Keratinocyte (primary cell): ENCODE measurements at regions not wholly inside any gene's neighbourhood (a gene's known extent, or its start where the extent isn't known, plus 50 kb on each side); places are given as distances from the start of the nearest gene placed in this dataset.

Experiments used
- DNase-seq: peaks from one replicate; pipeline ENCODE4 v3.0.0-alpha.2; 2011; ENCODE audit warnings: low read depth, missing footprints, low spot score
- FAIRE-seq: peaks from 2 replicates; lab custom pipeline; 2011; peaks lifted over from hg19 to GRCh38; lab: Jason Lieb, UNC
- H2AFZ ChIP-seq: 2 replicates; pipeline ENCODE4 v1.6.0; 2012; ENCODE audit warnings: low read length, control low read depth, inconsistent platforms; ENCODE audit not compliant: control insufficient read depth
- H3K27ac ChIP-seq: 2 replicates; pipeline ENCODE4 v1.5.1; 2011; ENCODE audit warnings: low read length; ENCODE audit not compliant: control insufficient read depth, insufficient read depth
- H3K27me3 ChIP-seq: 3 replicates; pipeline ENCODE4 v1.6.0; 2011; ENCODE audit warnings: low read length; ENCODE audit not compliant: control insufficient read depth, insufficient read depth; ENCODE audit errors: extremely low read depth
- H3K36me3 ChIP-seq, 2 experiments: 2 replicates in 1 of 2; 3 replicates in 1 of 2; pipeline ENCODE4 v1.5.1; 2011; ENCODE audit warnings: low read length in 2 of 2, mild to moderate bottlenecking in 1 of 2; ENCODE audit not compliant: control insufficient read depth in 2 of 2, insufficient read depth in 2 of 2; ENCODE audit errors: extremely low read depth in 1 of 2
- H3K4me1 ChIP-seq: 3 replicates; pipeline ENCODE4 v1.5.1; 2011; ENCODE audit warnings: low read length; ENCODE audit not compliant: control insufficient read depth, insufficient read depth; ENCODE audit errors: extremely low read depth
- H3K4me2 ChIP-seq: 3 replicates; pipeline ENCODE4 v1.6.0; 2011; ENCODE audit warnings: low read depth, low read length; ENCODE audit not compliant: control insufficient read depth, insufficient read depth; ENCODE audit errors: extremely low read depth
- H3K4me3 ChIP-seq, 3 experiments: fragments of 200-600 bp in 1 of 3; sonication (generic) in 1 of 3; 2 replicates in 2 of 3; 3 replicates in 1 of 3; pipeline ENCODE4 v1.5.1; 2011 to 2016; ENCODE audit warnings: low read length in 3 of 3, mild to moderate bottlenecking in 3 of 3, control low read depth in 2 of 3, inconsistent platforms in 1 of 3, low read depth in 1 of 3, mixed read lengths in 1 of 3, mixed run types in 1 of 3, moderate library complexity in 1 of 3; ENCODE audit not compliant: control insufficient read depth in 2 of 3, insufficient read depth in 2 of 3; ENCODE audit errors: extremely low read depth in 1 of 3
- H3K79me2 ChIP-seq: 2 replicates; pipeline ENCODE4 v1.6.0; 2012; ENCODE audit warnings: low read length; ENCODE audit not compliant: control insufficient read depth, insufficient read depth
- H3K9ac ChIP-seq: 3 replicates; pipeline ENCODE4 v1.6.0; 2011; ENCODE audit warnings: low read length; ENCODE audit not compliant: control insufficient read depth, insufficient read depth; ENCODE audit errors: extremely low read depth
- H3K9me1 ChIP-seq: 3 replicates; pipeline ENCODE4 v1.6.0; 2011; ENCODE audit warnings: low read length; ENCODE audit not compliant: control insufficient read depth, insufficient read depth; ENCODE audit errors: extremely low read depth
- H3K9me3 ChIP-seq: 2 replicates; pipeline ENCODE4 v1.5.1; 2012; ENCODE audit warnings: low read depth, low read length; ENCODE audit not compliant: control insufficient read depth
- H4K20me1 ChIP-seq: 3 replicates; pipeline ENCODE4 v1.6.0; 2011; ENCODE audit warnings: low read length; ENCODE audit not compliant: control insufficient read depth, insufficient read depth; ENCODE audit errors: extremely low read depth
- EZH2 ChIP-seq: IDR thresholded peaks from one replicate; pipeline ENCODE4 v1.6.1; 2012; ENCODE audit warnings: inconsistent platforms, mild to moderate bottlenecking, low read length, moderate library complexity
- dilution Hi-C: fragments of 300-500 bp; cut with MboI; formaldehyde crosslinking; loops from one replicate; pipeline ENCODE4 v1.7.0; 2020; ENCODE audit warnings: low sequenced_read_pairs; ENCODE audit not compliant: extremely low pct_ligation_motif_present
- TF ChIP-seq, protein P1 (sequence below), 3 experiments: IDR thresholded peaks in 1 of 3; conservative IDR thresholded peaks in 1 of 3; optimal IDR thresholded peaks in 1 of 3; 2 replicates in 2 of 3; 3 replicates in 1 of 3; pipeline versions ENCODE3 to v1.5.1; 2011; ENCODE audit warnings: low read length in 3 of 3, mild to moderate bottlenecking in 3 of 3, moderate library complexity in 2 of 3, control low read depth in 1 of 3, inconsistent platforms in 1 of 3; ENCODE audit not compliant: insufficient read depth in 2 of 3; ENCODE audit errors: extremely low read depth in 1 of 3

DNA sequence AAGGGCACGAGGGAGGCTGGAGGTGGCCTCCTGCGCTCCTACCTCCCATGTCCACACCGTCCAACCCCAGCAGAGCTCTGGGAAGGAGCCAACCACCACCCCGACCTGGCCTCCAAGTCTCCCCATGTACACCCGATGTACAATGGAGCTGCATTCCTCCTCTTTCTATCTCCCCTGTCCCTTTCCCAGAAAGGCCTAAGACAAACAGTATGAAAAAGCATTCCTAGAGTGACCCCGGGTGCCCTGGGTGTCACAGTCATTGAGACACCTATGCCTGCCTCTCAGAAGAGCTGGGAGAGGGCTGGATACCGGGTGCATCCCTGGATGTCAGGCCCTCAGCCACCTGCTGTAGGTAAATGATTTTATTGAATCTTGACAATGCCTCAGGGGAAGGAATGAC lies 248.1 kb downstream of the EMX2 start:
- Histone ChIP-seq H3K9ac (no peak overlapping the region), H3K27me3 (no peaks in the 10 kb centered on the region), H3K4me2 (no peak overlapping the region), H4K20me1 (no peaks in the 10 kb centered on the region), H3K4me1 (no peaks in the 10 kb centered on the region), H2AFZ (no peak overlapping the region), H3K4me3 (no peak overlapping the region), H3K79me2 (no peaks in the 10 kb centered on the region), H3K9me1 (no peaks in the 10 kb centered on the region), H3K36me3 (no peaks in the 10 kb centered on the region), H3K27ac (no peak overlapping the region), H3K9me3 (no peaks in the 10 kb centered on the region)
- no peak for TF ChIP-seq EZH2
- TF ChIP-seq, protein P1, sequence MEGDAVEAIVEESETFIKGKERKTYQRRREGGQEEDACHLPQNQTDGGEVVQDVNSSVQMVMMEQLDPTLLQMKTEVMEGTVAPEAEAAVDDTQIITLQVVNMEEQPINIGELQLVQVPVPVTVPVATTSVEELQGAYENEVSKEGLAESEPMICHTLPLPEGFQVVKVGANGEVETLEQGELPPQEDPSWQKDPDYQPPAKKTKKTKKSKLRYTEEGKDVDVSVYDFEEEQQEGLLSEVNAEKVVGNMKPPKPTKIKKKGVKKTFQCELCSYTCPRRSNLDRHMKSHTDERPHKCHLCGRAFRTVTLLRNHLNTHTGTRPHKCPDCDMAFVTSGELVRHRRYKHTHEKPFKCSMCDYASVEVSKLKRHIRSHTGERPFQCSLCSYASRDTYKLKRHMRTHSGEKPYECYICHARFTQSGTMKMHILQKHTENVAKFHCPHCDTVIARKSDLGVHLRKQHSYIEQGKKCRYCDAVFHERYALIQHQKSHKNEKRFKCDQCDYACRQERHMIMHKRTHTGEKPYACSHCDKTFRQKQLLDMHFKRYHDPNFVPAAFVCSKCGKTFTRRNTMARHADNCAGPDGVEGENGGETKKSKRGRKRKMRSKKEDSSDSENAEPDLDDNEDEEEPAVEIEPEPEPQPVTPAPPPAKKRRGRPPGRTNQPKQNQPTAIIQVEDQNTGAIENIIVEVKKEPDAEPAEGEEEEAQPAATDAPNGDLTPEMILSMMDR (optimal IDR thresholded peaks at IDR 0.05 in 1 of 3, IDR thresholded peaks at IDR 0.05 in 1 of 3, conservative IDR thresholded peaks at IDR 0.05 in 1 of 3; ENCODE audit: extremely low read depth in 1 of 3, insufficient read depth in 2 of 3, low read length in 3 of 3) = no peak
- FAIRE-seq (no peak), DNase-seq (no peak)
- dilution Hi-C loops = no loop called here

DNA sequence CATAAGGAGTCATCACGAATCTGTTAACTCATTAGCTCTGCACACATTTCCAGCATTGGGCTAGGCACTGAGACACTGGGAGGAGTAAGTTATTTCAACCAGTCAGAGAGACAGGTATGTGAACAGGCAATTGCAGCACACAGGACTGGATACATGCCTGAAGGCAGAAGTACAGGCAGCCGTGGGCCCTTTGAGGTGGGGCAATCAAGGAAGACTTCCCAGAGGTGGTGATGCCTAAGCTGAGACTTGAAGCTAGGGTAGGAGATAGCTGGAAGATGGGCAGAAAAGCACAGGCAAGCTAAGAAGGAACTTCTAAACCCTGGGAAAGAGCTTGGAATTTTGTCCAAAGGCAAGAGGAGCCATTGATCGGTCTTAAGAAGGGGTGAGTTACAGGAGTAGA lies 249.7 kb downstream of the EMX2 start:
- TF ChIP-seq, protein P1 (optimal IDR thresholded peaks at IDR 0.05 in 1 of 3, IDR thresholded peaks at IDR 0.05 in 1 of 3, conservative IDR thresholded peaks at IDR 0.05 in 1 of 3; ENCODE audit: extremely low read depth in 1 of 3, insufficient read depth in 2 of 3, low read length in 3 of 3) = no peak
- no peak for TF ChIP-seq EZH2
- Histone ChIP-seq H3K27me3 (peaks cover 3% of the 10 kb centered on the region), H2AFZ (no peak overlapping the region), H3K4me1 (no peaks in the 10 kb centered on the region), H3K4me2 (no peak overlapping the region), H4K20me1 (no peaks in the 10 kb centered on the region), H3K27ac (no peak overlapping the region), H3K79me2 (no peaks in the 10 kb centered on the region), H3K36me3 (no peaks in the 10 kb centered on the region), H3K4me3 (no peak overlapping the region), H3K9me1 (no peaks in the 10 kb centered on the region), H3K9me3 (no peaks in the 10 kb centered on the region), H3K9ac (no peak overlapping the region)
- dilution Hi-C loops = no loop called here
- DNase-seq = no peak
- no peak for FAIRE-seq
